ENCODE measurements at regions not wholly inside any gene's neighbourhood (a gene's known extent, or its start where the extent isn't known, plus 50 kb on each side); places are given as distances from the start of the nearest gene placed in this dataset.

- no peak for TF ChIP-seq POLR2A (IDR thresholded peaks at IDR 0.05)
- TF ChIP-seq, protein P1, sequence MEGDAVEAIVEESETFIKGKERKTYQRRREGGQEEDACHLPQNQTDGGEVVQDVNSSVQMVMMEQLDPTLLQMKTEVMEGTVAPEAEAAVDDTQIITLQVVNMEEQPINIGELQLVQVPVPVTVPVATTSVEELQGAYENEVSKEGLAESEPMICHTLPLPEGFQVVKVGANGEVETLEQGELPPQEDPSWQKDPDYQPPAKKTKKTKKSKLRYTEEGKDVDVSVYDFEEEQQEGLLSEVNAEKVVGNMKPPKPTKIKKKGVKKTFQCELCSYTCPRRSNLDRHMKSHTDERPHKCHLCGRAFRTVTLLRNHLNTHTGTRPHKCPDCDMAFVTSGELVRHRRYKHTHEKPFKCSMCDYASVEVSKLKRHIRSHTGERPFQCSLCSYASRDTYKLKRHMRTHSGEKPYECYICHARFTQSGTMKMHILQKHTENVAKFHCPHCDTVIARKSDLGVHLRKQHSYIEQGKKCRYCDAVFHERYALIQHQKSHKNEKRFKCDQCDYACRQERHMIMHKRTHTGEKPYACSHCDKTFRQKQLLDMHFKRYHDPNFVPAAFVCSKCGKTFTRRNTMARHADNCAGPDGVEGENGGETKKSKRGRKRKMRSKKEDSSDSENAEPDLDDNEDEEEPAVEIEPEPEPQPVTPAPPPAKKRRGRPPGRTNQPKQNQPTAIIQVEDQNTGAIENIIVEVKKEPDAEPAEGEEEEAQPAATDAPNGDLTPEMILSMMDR (IDR thresholded peaks at IDR 0.05) = no peak
Measured at GRCh38 chr2:15745907-15746702, 154.4 kb downstream of the DDX1 start.

Measured in right lobe of liver (tissue), 4 donors.